A549 (cell line): ENCODE measurements at regions not wholly inside any gene's neighbourhood (a gene's known extent, or its start where the extent isn't known, plus 50 kb on each side); places are given as distances from the start of the nearest gene placed in this dataset.

Experiments
- ATAC-seq, 2 experiments: fragments of 200-7000 bp in 1 of 2; fragments of >200 bp in 1 of 2; cut with Nextera tagmentation in 1 of 2; cut with Tn5 transposase in 1 of 2; 3 replicates each; pipeline versions ENCODE4 v1.8.0 to v1.9.1; 2018 to 2020; ENCODE audit warnings: mild to moderate bottlenecking in 1 of 2, moderate library complexity in 1 of 2
- CTCF ChIA-PET: fragments of 300-600 bp; sonication (Branson Sonifier 250); formaldehyde crosslinking; extraction: SDS; loops from one replicate; lab custom pipeline; 2021; ENCODE audit warnings: antibody characterized with exemption, inconsistent platforms; lab: Yijun Ruan, JAX
- POLR2A ChIA-PET: fragments of 350-600 bp; formaldehyde crosslinking; extraction: SDS; loops from one replicate; lab custom pipeline; 2021; ENCODE audit warnings: antibody characterized with exemption, inconsistent platforms; lab: Yijun Ruan, JAX
- DNase-seq, 2 experiments: peaks; one replicate each; pipeline versions ENCODE4 v3.0.0 to v3.0.0-alpha.2; 2011 to 2016; ENCODE audit warnings: low read depth in 1 of 2, low spot score in 1 of 2
- FAIRE-seq: peaks from 2 replicates; lab custom pipeline; 2011; peaks lifted over from hg19 to GRCh38; lab: Jason Lieb, UNC
- H3K27ac ChIP-seq, 2 experiments: fragments of >200 bp; sonication (Bioruptor Twin); formaldehyde crosslinking; 3 replicates each; pipeline ENCODE4 v1.5.1; 2016 to 2017
- H3K4me1 ChIP-seq: fragments of >200 bp; sonication (Bioruptor Twin); formaldehyde crosslinking; 3 replicates; pipeline ENCODE4 v1.6.1; 2016
- H3K4me2 ChIP-seq: fragments of >200 bp; sonication (Bioruptor Twin); formaldehyde crosslinking; 3 replicates; pipeline ENCODE4 v1.6.1; 2016
- H3K4me3 ChIP-seq: fragments of >200 bp; sonication (Bioruptor Twin); formaldehyde crosslinking; 3 replicates; pipeline ENCODE4 v1.5.1; 2016
- H3K9me3 ChIP-seq: fragments of >200 bp; sonication (Bioruptor Twin); formaldehyde crosslinking; 3 replicates; pipeline ENCODE4 v1.6.1; 2016
- ATOH8 ChIP-seq: fragments of 250-450 bp; sonication (Bioruptor Pico); IDR thresholded peaks from 2 replicates; pipeline ENCODE4 v1.5.0; 2020; ENCODE audit warnings: low read depth, mild to moderate bottlenecking, moderate library complexity
- BHLHE40 ChIP-seq: IDR thresholded peaks from 2 replicates; pipeline ENCODE4 v1.6.1; 2012; ENCODE audit warnings: low read depth, low read length, inconsistent platforms
- CHD2 ChIP-seq: fragments of 150-350 bp; IDR thresholded peaks from 2 replicates; pipeline ENCODE4 v1.6.1; 2014; ENCODE audit warnings: low read length; ENCODE audit not compliant: partially characterized antibody
- CHD4 ChIP-seq: fragments of 200-600 bp; sonication (generic); IDR thresholded peaks from 2 replicates; pipeline ENCODE4 v1.6.1; 2016; ENCODE audit warnings: antibody characterized with exemption, mild to moderate bottlenecking, borderline replicate concordance
- EHF ChIP-seq: fragments of 250-450 bp; sonication (Bioruptor Pico); IDR thresholded peaks from 2 replicates; pipeline ENCODE4 v1.5.0; 2020; ENCODE audit warnings: mild to moderate bottlenecking
- EHMT2 ChIP-seq: fragments of 200-600 bp; sonication (generic); IDR thresholded peaks from 2 replicates; pipeline ENCODE4 v1.6.1; 2016; ENCODE audit warnings: antibody characterized with exemption, low read depth, mild to moderate bottlenecking, moderate library complexity
- FOSB ChIP-seq: fragments of 250-450 bp; sonication (Bioruptor Pico); IDR thresholded peaks from 2 replicates; pipeline ENCODE4 v1.5.0; 2020; ENCODE audit warnings: mild to moderate bottlenecking, moderate library complexity
- FOSL2 ChIP-seq, 2 experiments: fragments of 450-650 bp in 1 of 2; fragments of >200 bp in 1 of 2; sonication (Bioruptor Twin) in 1 of 2; formaldehyde crosslinking; IDR thresholded peaks; 2 replicates each; pipeline versions ENCODE4 v1.5.0 to v1.6.1; 2016 to 2020; ENCODE audit warnings: mild to moderate bottlenecking in 1 of 2, moderate library complexity in 1 of 2
- FOXS1 ChIP-seq: fragments of 250-450 bp; sonication (Bioruptor Pico); IDR thresholded peaks from 2 replicates; pipeline ENCODE4 v1.5.0; 2020; ENCODE audit warnings: mild to moderate bottlenecking, moderate library complexity
- HDAC2 ChIP-seq: fragments of 200-600 bp; sonication (generic); IDR thresholded peaks from 2 replicates; pipeline ENCODE4 v1.6.1; 2016
- HEYL ChIP-seq: fragments of 250-450 bp; sonication (Bioruptor Pico); IDR thresholded peaks from 2 replicates; pipeline ENCODE4 v1.8.0; 2021; ENCODE audit warnings: mild to moderate bottlenecking, moderate library complexity
- HOXA7 ChIP-seq: fragments of 250-450 bp; sonication (Bioruptor Pico); IDR thresholded peaks from 2 replicates; pipeline ENCODE4 v1.5.0; 2020; ENCODE audit warnings: mild to moderate bottlenecking, moderate library complexity
- JUNB ChIP-seq: fragments of >200 bp; sonication (Bioruptor Twin); formaldehyde crosslinking; IDR thresholded peaks from 2 replicates; pipeline ENCODE4 v1.6.1; 2016
- KDM1A ChIP-seq: fragments of 200-600 bp; sonication (generic); IDR thresholded peaks from 2 replicates; pipeline ENCODE4 v1.6.1; 2016; ENCODE audit warnings: low read depth, mild to moderate bottlenecking
- KDM5A ChIP-seq: fragments of 200-600 bp; sonication (generic); IDR thresholded peaks from 2 replicates; pipeline ENCODE4 v1.6.1; 2016; ENCODE audit warnings: antibody characterized with exemption, mild to moderate bottlenecking
- MAFK ChIP-seq: fragments of 450-650 bp; IDR thresholded peaks from 2 replicates; pipeline ENCODE4 v1.6.1; 2014; ENCODE audit not compliant: partially characterized antibody
- NPAS2 ChIP-seq: fragments of 250-450 bp; sonication (Bioruptor Pico); IDR thresholded peaks from 2 replicates; pipeline ENCODE4 v1.8.0; 2022; ENCODE audit warnings: mild to moderate bottlenecking, moderate library complexity, borderline replicate concordance
- PHF8 ChIP-seq: fragments of 200-600 bp; sonication (generic); IDR thresholded peaks from 2 replicates; pipeline ENCODE4 v1.6.1; 2016; ENCODE audit warnings: low read depth, mild to moderate bottlenecking, antibody characterized with exemption, moderate library complexity, borderline replicate concordance
- POLR2A ChIP-seq: IDR thresholded peaks from 2 replicates; pipeline ENCODE4 v1.6.1; 2012; ENCODE audit warnings: mild to moderate bottlenecking, low read length
- POLR2AphosphoS2 ChIP-seq: conservative IDR thresholded peaks from 2 replicates; pipeline ENCODE4 v1.6.1; 2012; ENCODE audit warnings: low read length, improper control_type of control experiment, inconsistent platforms
- RARB ChIP-seq: fragments of 250-450 bp; sonication (Bioruptor Pico); IDR thresholded peaks from 2 replicates; pipeline ENCODE4 v1.8.0; 2021; ENCODE audit warnings: mild to moderate bottlenecking, moderate library complexity
- RCOR1 ChIP-seq: fragments of 150-350 bp; IDR thresholded peaks from 2 replicates; pipeline ENCODE4 v1.6.1; 2014; ENCODE audit warnings: antibody characterized with exemption, low read length, low read depth
- RNF2 ChIP-seq: fragments of 200-600 bp; sonication (generic); IDR thresholded peaks from 2 replicates; pipeline ENCODE4 v1.6.1; 2016; ENCODE audit warnings: low read depth, mild to moderate bottlenecking, antibody characterized with exemption, moderate library complexity, borderline replicate concordance
- TP53 ChIP-seq: fragments of 250-450 bp; sonication (Bioruptor Pico); IDR thresholded peaks from 2 replicates; pipeline ENCODE4 v1.5.0; 2021; ENCODE audit warnings: mild to moderate bottlenecking, moderate library complexity
- ZSCAN20 ChIP-seq: fragments of 250-450 bp; sonication (Bioruptor Pico); IDR thresholded peaks from 2 replicates; pipeline ENCODE4 v1.8.0; 2022; ENCODE audit warnings: mild to moderate bottlenecking, moderate library complexity
- WGBS: methylation state at CpG from one replicate; pipeline ENCODE4 v1.1.6; 2017; ENCODE audit errors: missing lambda C conversion rate; 5-methylcytosine and 5-hydroxymethylcytosine counted together

- Histone ChIP-seq H3K4me2 (no peak overlapping the region), H3K4me1 (no peaks in the 10 kb centered on the region), H3K27ac (no peak overlapping the region), H3K9me3 (no peaks in the 10 kb centered on the region), H3K4me3 (no peak overlapping the region)
- ChIA-PET POLR2A (no interaction called here), CTCF (no interaction called here)
- WGBS: 13% methylated on average over 5 of the region's 5 CpGs
- TF ChIP-seq FOSL2 (IDR thresholded peaks at IDR 0.05): no peak
- no peak for TF ChIP-seq FOSL2 (CRISPR knock-in tag; IDR thresholded peaks at IDR 0.05)
- no peak for TF ChIP-seq ZSCAN20 (CRISPR knock-in tag)
- TF ChIP-seq POLR2AphosphoS2: no peak
- FAIRE-seq: no peak
- peak in 1 of 2 experiments; percentile 1 for DNase-seq
- no peak for ATAC-seq
Measured at GRCh38 chr1:57590978-57591377, 167.1 kb upstream of the DAB1 start.

- TF ChIP-seq RCOR1 (no peak), EHMT2 (no peak), PHF8 (no peak), HEYL (CRISPR knock-in tag) (no peak), POLR2AphosphoS2 (no peak), FOXS1 (no peak), ATOH8 (CRISPR knock-in tag) (no peak), FOSB (CRISPR knock-in tag) (no peak), RARB (no peak), BHLHE40 (no peak), CHD2 (no peak), KDM1A (no peak)
- no peak for DNase-seq
- H3K9me3 ChIP-seq: no peaks in the 10 kb centered on the region
- ChIA-PET CTCF (no interaction called here), POLR2A (no interaction called here)
- no peaks in the 10 kb centered on the region for H3K4me1 ChIP-seq
- no peak overlapping the region for H3K4me2 ChIP-seq
- FAIRE-seq: no peak
- H3K27ac ChIP-seq: no peak overlapping the region
- no peak overlapping the region for H3K4me3 ChIP-seq
- no peak for ATAC-seq
Measured at GRCh38 chr1:57586842-57587241, 163.0 kb upstream of the DAB1 start.

- ATAC-seq: no peak
- ChIA-PET POLR2A (no interaction called here), CTCF (no interaction called here)
- TF ChIP-seq HOXA7 (CRISPR knock-in tag): no peak
- TF ChIP-seq RNF2: no peak
- TF ChIP-seq HDAC2: no peak
- no peak for TF ChIP-seq ZSCAN20 (CRISPR knock-in tag)
- TF ChIP-seq CHD2: no peak
- TF ChIP-seq NPAS2: no peak
- no peak for TF ChIP-seq POLR2A
- TF ChIP-seq CHD4: no peak
- no peak for TF ChIP-seq MAFK
- TF ChIP-seq FOSB (CRISPR knock-in tag): no peak
- TF ChIP-seq TP53 (CRISPR knock-in tag): no peak
- no peak for TF ChIP-seq KDM1A
- TF ChIP-seq JUNB: no peak
- TF ChIP-seq PHF8: no peak
- TF ChIP-seq KDM5A: no peak
- TF ChIP-seq EHF (CRISPR knock-in tag): no peak
- no peak for FAIRE-seq
- Histone ChIP-seq H3K27ac (no peak overlapping the region), H3K4me1 (no peaks in the 10 kb centered on the region), H3K9me3 (no peaks in the 10 kb centered on the region), H3K4me2 (no peak overlapping the region), H3K4me3 (no peak overlapping the region)
- DNase-seq: no peak
Measured at GRCh38 chr1:57578680-57579079, 154.8 kb upstream of the DAB1 start.
